Fibroblast of mammary gland (primary cell): ENCODE measurements at regions not wholly inside any gene's neighbourhood (a gene's known extent, or its start where the extent isn't known, plus 50 kb on each side); places are given as distances from the start of the nearest gene placed in this dataset.

Experiments used
- DNase-seq: peaks from one replicate; pipeline ENCODE4 v3.0.0-alpha.2; 2010; ENCODE audit warnings: low read depth
- H3K4me3 ChIP-seq: 2 replicates; pipeline ENCODE4 v1.5.1; 2011; ENCODE audit warnings: low read depth, mild to moderate bottlenecking, low read length, moderate library complexity; ENCODE audit not compliant: control insufficient read depth
- CTCF ChIP-seq: conservative IDR thresholded peaks from 2 replicates; pipeline ENCODE4 v1.5.1; 2011; ENCODE audit warnings: low read depth, low read length, inconsistent platforms; ENCODE audit not compliant: control insufficient read depth, insufficient read depth

DNA sequence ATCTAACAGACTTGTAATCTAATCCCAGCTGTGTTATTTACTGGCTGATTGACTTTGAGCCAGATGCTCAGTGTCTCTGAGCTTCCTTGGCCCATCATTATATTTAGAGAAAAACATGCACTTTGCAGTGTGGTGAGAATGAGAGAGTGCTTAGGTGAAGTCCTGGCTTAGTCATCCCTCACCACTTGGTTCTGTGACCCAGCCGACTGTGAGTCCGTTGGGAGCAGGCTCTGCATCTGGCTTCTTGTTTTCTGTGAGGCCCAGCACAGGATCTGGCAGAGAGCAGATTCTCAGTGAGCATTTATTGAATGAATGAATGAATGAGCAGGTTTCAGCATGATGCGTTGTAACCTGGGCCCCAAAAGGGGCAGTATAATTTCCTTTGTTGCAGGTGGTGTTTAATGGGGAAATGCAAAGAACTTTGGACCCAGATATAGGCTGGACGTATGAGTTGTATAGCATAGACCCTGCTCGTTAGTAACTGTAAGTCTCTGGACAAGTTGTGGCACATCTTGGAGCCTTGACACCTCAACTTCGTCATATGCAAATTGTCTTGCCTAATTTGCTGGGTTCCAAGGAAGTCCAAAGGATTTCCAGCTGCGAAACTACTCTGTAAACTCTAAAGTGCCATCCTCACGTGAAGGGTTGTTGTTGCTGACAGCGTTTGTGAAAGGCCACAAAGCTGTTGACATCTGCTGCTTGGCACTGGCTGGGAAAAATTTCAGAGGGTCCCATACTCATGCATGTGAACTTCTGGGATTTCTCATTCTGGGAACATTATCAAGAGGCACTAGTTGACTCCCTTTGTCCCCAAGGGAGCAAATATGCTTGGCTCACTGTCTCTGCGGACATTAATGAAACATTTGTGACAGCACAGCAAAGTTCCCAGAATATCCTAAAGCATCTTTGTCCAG lies 138.8 kb upstream of the USP24 start:
- H3K4me3 ChIP-seq: no peak overlapping the region
- TF ChIP-seq CTCF: no peak
- peak; percentile 36 for DNase-seq

DNA sequence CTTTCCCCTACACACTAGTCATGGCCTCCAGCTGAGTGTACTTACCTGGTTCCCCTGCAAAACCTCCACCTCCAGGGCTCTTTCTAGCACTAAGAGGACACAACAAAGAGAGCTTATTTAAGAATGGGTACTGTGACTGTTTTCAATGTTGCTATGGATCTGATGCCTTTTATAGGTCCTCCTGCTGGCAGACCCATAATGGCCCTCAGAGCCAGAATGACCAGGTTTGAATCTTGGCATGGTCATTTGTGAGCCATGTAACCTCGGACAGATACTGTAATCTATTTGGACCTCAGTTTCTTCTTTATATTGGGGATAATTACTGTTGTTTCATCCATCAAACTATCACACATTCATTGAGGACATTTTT lies 137.6 kb upstream of the USP24 start:
- H3K4me3 ChIP-seq: no peak overlapping the region
- no peak for DNase-seq
- TF ChIP-seq CTCF: no peak

DNA sequence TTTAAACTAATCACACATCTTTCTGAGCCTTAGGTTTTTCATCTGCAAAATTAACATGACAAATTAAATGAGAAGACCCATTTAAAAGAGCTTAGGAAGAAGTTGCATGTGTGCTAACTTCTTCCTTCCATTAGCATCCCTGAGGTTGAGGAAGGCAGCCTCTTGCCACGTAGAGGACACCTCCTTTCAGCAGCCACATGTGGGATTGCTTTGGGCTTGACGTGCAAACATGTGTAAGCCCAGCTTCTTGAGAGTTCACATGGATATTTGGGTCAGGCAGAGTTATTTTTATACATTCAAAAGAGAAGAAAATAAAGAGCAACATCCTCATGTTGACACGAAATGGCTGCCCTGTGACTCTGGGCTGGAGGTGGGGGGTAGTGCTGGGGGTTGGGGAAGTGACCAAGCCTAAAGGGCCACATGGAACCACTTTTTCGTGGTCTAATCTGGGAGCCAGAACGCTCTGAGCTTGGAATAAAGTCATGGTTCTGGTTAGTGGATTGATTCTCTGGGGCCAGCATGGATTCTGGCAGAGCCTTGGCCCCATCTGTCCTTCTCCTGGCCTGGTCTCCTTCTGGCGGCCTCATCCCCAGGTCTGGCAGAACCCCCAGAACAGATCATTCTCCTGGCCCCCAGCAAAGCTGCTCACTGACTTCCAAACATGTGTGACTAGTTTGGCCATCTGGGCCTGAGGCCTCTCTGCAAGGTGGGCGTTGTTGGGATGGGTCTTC lies 137.1 kb upstream of the USP24 start:
- DNase-seq: peak; percentile 31
- TF ChIP-seq CTCF: no peak
- H3K4me3 ChIP-seq: no peak overlapping the region

- no peak for DNase-seq
- no peak for TF ChIP-seq CTCF
- no peak overlapping the region for H3K4me3 ChIP-seq
Observed at GRCh38 chr1:55348356-55348755, 133.2 kb upstream of the USP24 start.

- no peak overlapping the region for H3K4me3 ChIP-seq
- DNase-seq: no peak
- no peak for TF ChIP-seq CTCF
Observed at GRCh38 chr1:55347866-55348265, 132.7 kb upstream of the USP24 start.

GRCh38 chr1:55347041-55347440 lies 131.9 kb upstream of the USP24 start:
- TF ChIP-seq CTCF: no peak

More at GRCh38 chr1:55347041-55347440, 131.9 kb upstream of the USP24 start:
- DNase-seq: no peak
- H3K4me3 ChIP-seq: no peak overlapping the region
